PFSK-1 (cell line): ENCODE measurements at regions not wholly inside any gene's neighbourhood (a gene's known extent, or its start where the extent isn't known, plus 50 kb on each side); places are given as distances from the start of the nearest gene placed in this dataset.

Source experiments
- FOXP2 ChIP-seq: optimal IDR thresholded peaks from 2 replicates; pipeline ENCODE3; 2011; ENCODE audit warnings: borderline replicate concordance, control low read depth, inconsistent platforms; ENCODE audit not compliant: insufficient read depth; ENCODE audit errors: extremely low read length, extremely low read depth
- POLR2AphosphoS5 ChIP-seq: IDR thresholded peaks from 2 replicates; pipeline ENCODE4 v1.6.1; 2012; ENCODE audit warnings: low read depth, mild to moderate bottlenecking, control low read depth, low read length, moderate library complexity
- REST ChIP-seq, 2 experiments: IDR thresholded peaks; 2 replicates each; pipeline versions ENCODE4 v1.6.1 to v1.8.0; 2011 to 2012; ENCODE audit warnings: low read depth in 2 of 2, low read length in 2 of 2, control low read depth in 1 of 2, inconsistent platforms in 1 of 2, mild to moderate bottlenecking in 1 of 2, moderate library complexity in 1 of 2; ENCODE audit not compliant: insufficient read depth in 1 of 2
- SIN3A ChIP-seq: IDR thresholded peaks from 2 replicates; pipeline ENCODE4 v1.6.1; 2012; ENCODE audit warnings: mild to moderate bottlenecking, low read length, moderate library complexity, borderline replicate concordance; ENCODE audit not compliant: insufficient read depth
- TAF1 ChIP-seq: IDR thresholded peaks from 2 replicates; pipeline ENCODE4 v1.6.1; 2012; ENCODE audit warnings: low read length, control low read depth, borderline replicate concordance; ENCODE audit not compliant: insufficient read depth

GRCh38 chr14:26820572-26820971, 222.7 kb upstream of the NOVA1 start:
- TF ChIP-seq POLR2AphosphoS5 (no peak), TAF1 (no peak), REST (IDR thresholded peaks at IDR 0.05; ENCODE audit: insufficient read depth in 1 of 2, low read depth in 2 of 2, low read length in 2 of 2) (no peak), FOXP2 (no peak), SIN3A (no peak)

- TF ChIP-seq TAF1 (no peak), FOXP2 (no peak), POLR2AphosphoS5 (no peak), SIN3A (no peak), REST (IDR thresholded peaks at IDR 0.05; ENCODE audit: insufficient read depth in 1 of 2, low read depth in 2 of 2, low read length in 2 of 2) (no peak)
Observed at GRCh38 chr14:26828741-26829140, 230.9 kb upstream of the NOVA1 start.

GRCh38 chr14:26833621-26834176, 235.9 kb upstream of the NOVA1 start:
- TF ChIP-seq TAF1 (no peak), POLR2AphosphoS5 (no peak), SIN3A (no peak), REST (IDR thresholded peaks at IDR 0.05; ENCODE audit: insufficient read depth in 1 of 2, low read depth in 2 of 2, low read length in 2 of 2) (no peak), FOXP2 (no peak)

- TF ChIP-seq REST (IDR thresholded peaks at IDR 0.05; ENCODE audit: insufficient read depth in 1 of 2, low read depth in 2 of 2, low read length in 2 of 2) (no peak), TAF1 (no peak), SIN3A (no peak), POLR2AphosphoS5 (no peak), FOXP2 (no peak)
Observed at GRCh38 chr14:26835979-26836570, 238.2 kb upstream of the NOVA1 start.

GRCh38 chr14:26839481-26839880, 241.6 kb upstream of the NOVA1 start:
- TF ChIP-seq POLR2AphosphoS5 (no peak), SIN3A (no peak), FOXP2 (no peak), TAF1 (no peak), REST (IDR thresholded peaks at IDR 0.05; ENCODE audit: insufficient read depth in 1 of 2, low read depth in 2 of 2, low read length in 2 of 2) (no peak)
